Retinal pigment epithelial cell (primary cell): ENCODE measurements at regions not wholly inside any gene's neighbourhood (a gene's known extent, or its start where the extent isn't known, plus 50 kb on each side); places are given as distances from the start of the nearest gene placed in this dataset.

Experiments used
- DNase-seq: peaks from one replicate; pipeline ENCODE4 v3.0.0-alpha.2; 2010; ENCODE audit warnings: low read depth
- H3K4me3 ChIP-seq: 2 replicates; pipeline ENCODE4 v1.5.1; 2011; ENCODE audit warnings: mild to moderate bottlenecking, low read length, control low read depth, moderate library complexity
- CTCF ChIP-seq: conservative IDR thresholded peaks from 2 replicates; pipeline ENCODE4 v1.5.1; 2011; ENCODE audit warnings: low read depth, low read length, control low read depth, inconsistent platforms

GRCh38 chr1:176271572-176271971, 64.5 kb upstream of the COP1 start:
- no peak for DNase-seq
- H3K4me3 ChIP-seq = no peak overlapping the region
- TF ChIP-seq CTCF = no peak
